NCI-H526 (cell line): ENCODE measurements at regions not wholly inside any gene's neighbourhood (a gene's known extent, or its start where the extent isn't known, plus 50 kb on each side); places are given as distances from the start of the nearest gene placed in this dataset.
"Not testable (repeated sequence)": the region's sequence is repeated elsewhere in the genome, so short reads cannot be mapped to it uniquely, and the experiment has no call there.

Experiments
- DNase-seq, 2 experiments: peaks; one replicate each; lab custom pipeline; 2025; lab: John Stamatoyannopoulos, UW

DNA sequence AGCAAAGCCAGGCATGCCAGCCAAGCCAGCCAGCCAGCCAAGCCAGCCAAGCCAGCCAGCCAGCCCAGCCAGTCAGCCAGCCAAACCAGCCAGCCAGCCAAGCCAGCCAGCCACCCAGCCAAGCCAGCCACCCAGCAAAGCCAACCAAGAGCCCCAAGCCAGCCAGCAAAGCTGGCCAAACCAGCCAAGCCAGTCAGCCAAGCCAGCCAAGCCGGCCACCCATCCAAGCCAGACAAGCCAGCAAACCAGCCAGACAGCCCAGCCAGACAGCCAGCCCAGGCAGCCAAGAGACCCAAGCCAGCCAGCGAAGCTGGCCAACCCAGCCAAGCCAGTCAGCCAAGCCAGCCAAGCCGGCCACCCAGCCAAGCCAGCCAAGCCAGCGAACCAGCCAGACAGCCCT is 338.3 kb upstream of the PLGLB2 start:
- DNase-seq: not testable (repeated sequence)

DNA sequence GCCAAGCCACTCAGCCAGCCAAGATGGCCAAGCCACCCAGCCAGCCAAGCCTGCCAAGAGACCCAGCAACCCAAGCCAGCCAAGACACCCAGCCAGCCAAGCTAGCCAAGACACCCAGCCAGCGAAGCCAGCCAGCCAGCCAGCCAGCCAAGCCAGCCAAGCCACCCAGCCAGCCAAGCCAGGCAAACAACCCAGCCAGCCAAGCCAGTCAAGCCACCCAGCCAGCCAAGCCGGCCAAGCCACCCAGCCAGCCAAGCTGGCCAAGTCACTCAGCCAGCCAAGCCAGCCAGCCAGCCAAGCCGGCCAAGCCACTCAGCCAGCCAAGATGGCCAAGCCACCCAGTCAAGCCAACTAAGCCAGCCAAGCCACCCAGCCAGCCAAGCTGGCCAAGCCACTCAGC is 337.5 kb upstream of the PLGLB2 start:
- DNase-seq: not testable (repeated sequence)

GRCh38 chr2:87412036-87412820 is 335.7 kb upstream of the PLGLB2 start:
- not testable (repeated sequence) for DNase-seq

GRCh38 chr2:87414331-87414730 is 333.6 kb upstream of the PLGLB2 start:
- not testable (repeated sequence) for DNase-seq

DNA sequence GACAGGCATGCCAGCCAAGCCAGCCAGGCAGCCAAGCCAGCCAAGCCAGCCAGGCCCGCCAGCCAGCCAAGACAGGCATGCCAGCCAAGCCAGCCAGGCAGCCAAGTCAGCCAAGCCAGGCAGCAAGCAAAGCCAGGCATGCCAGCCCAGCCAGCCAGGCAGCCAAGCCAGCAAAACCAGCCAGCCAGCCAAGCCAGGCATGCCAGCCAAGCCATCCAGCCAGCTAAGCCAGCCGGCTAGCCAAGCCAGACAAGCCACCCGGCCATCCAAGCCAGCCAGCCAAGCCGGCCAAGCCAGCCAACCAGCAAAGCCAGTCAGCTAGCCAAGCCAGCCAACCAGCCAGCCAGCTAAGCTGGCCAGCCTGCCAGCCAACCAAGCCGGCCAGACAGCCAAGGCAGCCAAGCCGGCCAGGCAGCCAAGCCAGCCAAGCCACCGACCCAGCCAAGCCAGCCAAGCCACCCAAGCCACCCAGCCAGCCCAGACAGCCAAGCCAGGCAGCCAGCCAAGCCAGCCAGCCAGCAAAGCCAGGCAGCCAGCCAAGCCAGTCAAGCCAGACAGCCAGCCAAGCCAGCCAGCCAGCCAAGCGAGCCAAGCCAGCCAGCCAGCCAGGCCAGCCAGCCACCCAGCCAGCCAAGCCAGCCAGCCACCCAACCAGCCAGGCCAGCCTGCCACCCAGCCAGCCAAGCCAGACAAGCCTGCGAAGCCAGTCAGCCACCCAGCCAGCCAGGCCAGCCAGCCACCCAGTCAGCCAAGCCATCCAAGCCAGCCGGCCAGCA is 332.9 kb upstream of the PLGLB2 start:
- DNase-seq: not testable (repeated sequence)

GRCh38 chr2:87415586-87416265 is 332.2 kb upstream of the PLGLB2 start:
- DNase-seq: not testable (repeated sequence)

- not testable (repeated sequence) for DNase-seq
These were observed 331.7 kb upstream of the PLGLB2 start for GRCh38 chr2:87416266-87416592.

DNA sequence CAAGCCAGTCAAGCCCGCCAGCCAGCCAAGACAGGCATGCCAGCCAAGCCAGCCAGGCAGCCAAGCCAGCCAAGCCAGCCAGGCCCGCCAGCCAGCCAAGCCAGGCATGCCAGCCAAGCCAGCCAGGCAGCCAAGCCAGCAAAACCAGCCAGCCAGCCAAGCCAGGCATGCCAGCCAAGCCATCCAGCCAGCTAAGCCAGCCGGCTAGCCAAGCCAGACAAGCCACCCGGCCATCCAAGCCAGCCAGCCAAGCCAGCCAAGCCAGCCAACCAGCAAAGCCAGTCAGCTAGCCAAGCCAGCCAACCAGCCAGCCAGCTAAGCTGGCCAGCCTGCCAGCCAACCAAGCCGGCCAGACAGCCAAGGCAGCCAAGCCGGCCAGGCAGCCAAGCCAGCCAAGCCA is 330.7 kb upstream of the PLGLB2 start:
- DNase-seq: not testable (repeated sequence)

GRCh38 chr2:87417742-87418567 is 329.9 kb upstream of the PLGLB2 start:
- DNase-seq: not testable (repeated sequence)

GRCh38 chr2:87418823-87419822 is 328.8 kb upstream of the PLGLB2 start:
- not testable (repeated sequence) for DNase-seq

- DNase-seq: not testable (repeated sequence)
These were observed 327.9 kb upstream of the PLGLB2 start for GRCh38 chr2:87419980-87420379.

DNA sequence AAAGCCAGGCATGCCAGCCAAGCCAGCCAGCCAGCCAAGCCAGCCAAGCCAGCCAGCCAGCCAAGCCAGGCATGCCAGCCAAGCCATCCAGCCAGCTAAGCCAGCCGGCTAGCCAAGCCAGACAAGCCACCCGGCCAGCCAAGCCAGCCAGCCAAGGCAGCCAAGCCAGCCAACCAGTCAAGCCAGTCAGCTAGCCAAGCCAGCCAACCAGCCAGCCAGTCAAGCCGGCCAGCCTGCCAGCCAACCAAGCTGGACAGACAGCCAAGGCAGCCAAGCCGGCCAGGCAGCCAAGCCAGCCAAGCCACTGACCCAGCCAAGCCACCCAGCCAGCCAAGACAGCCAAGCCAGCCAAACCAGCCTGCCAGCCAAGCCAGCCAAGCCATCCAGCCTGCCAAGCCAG is 326.9 kb upstream of the PLGLB2 start:
- not testable (repeated sequence) for DNase-seq

- not testable (repeated sequence) for DNase-seq
These were observed 323.8 kb upstream of the PLGLB2 start for GRCh38 chr2:87423796-87424762.

- DNase-seq: not testable (repeated sequence)
These were observed 323.1 kb upstream of the PLGLB2 start for GRCh38 chr2:87424763-87425154.

DNA sequence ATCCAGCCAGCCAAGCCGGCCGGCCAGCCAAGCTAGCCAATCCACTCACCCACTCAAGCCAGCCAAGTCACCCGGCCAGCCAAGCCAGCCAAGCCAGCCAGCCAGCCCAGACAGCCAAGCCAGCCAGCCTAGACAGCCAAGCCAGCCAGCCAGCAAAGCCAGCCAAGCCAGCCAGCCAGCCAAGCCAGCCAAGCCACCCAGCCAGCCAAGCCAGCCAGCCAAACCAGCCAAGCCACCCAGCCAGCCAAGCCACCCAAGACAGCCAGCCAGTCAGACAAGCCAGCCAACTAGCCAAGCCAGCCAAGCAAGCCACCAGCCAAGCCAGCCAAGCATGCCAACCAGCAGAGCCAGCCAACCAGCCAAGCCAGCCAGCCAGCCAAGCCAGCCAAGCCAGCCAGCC is 322.7 kb upstream of the PLGLB2 start:
- not testable (repeated sequence) for DNase-seq

- not testable (repeated sequence) for DNase-seq
These were observed 322.2 kb upstream of the PLGLB2 start for GRCh38 chr2:87425717-87426116.

DNA sequence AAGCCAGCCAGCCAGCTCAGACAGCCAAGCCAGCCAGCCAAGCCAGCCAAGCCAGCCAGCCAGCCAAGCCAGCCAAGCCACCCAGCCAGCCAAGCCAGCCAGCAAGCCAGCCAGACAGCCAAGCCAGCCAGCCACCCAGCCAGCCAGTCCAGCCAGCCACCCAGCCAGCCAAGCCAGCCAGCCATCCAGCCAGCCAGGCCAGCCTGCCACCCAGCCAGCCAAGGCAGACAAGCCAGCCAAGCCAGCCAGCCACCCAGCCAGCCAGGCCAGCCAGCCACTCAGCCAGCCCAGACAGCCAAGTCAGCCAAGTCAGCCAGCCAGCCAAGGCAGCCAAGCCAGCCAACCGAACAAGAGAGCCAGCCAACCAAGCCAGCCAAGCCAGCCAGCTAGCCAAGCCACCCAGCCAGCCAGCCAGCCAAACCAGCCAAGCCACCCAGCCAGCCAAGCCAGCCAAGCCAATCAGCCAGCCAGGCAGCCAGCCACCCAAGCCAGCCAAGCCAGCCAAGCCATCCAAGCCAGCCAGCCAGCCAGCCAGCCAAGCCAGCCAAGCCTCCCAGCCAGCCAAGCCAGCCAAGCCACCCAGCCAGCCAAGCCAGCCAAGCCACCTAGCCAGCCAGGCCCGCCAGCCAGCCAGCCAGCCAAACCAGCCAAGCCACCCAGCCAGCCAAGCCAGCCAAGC is 319.3 kb upstream of the PLGLB2 start:
- DNase-seq: not testable (repeated sequence)

DNA sequence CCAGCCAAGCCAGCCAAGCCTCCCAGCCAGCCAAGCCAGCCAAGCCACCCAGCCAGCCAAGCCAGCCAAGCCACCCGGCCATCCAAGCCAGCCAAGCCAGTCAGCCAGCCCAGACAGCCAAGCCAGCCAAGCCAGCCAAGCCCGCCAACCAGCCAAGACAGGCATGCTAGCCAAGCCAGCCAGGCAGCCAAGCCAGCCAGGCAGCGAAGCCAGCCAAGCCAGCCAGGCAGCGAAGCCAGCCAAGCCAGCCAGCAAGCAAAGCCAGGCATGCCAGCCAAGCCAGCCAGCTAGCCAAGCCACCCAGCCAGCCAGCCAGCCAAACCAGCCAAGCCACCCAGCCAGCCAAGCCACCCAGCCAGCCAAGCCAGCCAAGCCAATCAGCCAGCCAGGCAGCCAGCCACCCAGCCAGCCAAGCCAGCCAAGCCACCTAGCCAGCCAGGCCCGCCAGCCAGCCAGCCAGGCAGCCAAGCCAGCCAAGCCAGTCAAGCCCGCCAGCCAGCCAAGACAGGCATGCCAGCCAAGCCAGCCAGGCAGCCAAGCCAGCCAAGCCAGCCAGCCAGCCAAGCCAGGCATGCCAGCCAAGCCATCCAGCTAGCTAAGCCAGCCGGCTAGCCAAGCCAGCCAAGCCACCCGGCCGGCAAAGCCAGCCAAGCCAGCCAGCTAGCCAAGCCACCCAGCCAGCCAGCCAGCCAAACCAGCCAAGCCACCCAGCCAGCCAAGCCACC is 318.5 kb upstream of the PLGLB2 start:
- not testable (repeated sequence) for DNase-seq
